ENCODE measurements at regions not wholly inside any gene's neighbourhood (a gene's known extent, or its start where the extent isn't known, plus 50 kb on each side); places are given as distances from the start of the nearest gene placed in this dataset.

DNA sequence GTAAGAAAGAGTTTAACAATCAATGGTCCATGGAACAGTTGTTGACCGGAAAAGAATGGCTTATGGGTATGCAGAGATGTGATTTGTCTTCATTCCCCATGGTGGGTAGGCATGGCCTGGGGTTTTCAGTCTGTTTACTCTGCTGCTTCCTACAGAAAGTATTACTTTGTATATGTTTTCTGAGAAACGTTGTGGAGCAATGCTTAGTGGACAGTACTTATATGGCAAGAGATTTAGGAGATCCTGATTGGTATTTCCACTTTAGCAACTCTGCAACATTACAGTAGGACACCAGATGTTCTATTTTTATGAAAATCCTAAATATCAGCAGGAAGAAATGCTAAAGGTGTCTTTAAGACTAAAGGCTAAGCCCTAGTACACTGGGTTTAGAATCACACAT is 309.1 kb downstream of the AASDHPPT start:
- WGBS, 10 experiments = 0 to 100% (median 81%) methylated on average over 1 to 2 of the region's 2 CpGs; no CpG with 5 or more reads in 1 of the 10 experiments

GRCh38 chr11:106389101-106389500 is 311.6 kb downstream of the AASDHPPT start:
- no peak overlapping the region for H3K27ac ChIP-seq
- in situ Hi-C loops (cut with MboI; ENCODE audit: low pct_unique_long_range_greater_than_20kb in 2 of 9, low sequenced_read_pairs in 9 of 9, unreplicated experiment in 9 of 9) = no loop called here
- H3K4me1 ChIP-seq (replicated peaks in 1 of 2) = peaks cover under 1% of the 10 kb centered on the region in 2 donors
- no peak overlapping the region for H3K4me3 ChIP-seq
- ATAC-seq (replicated peaks in 6 of 8) = peak in 1 of 8 experiments; percentile 13

More for the DNA sequence above, 309.1 kb downstream of the AASDHPPT start:
- peaks cover 2 to 3% of the 10 kb centered on the region in 2 donors for H3K4me1 ChIP-seq (replicated peaks in 1 of 2)
- no peak for ATAC-seq (replicated peaks in 6 of 8)
- H3K27ac ChIP-seq = no peak overlapping the region
- in situ Hi-C loops (cut with MboI; ENCODE audit: low pct_unique_long_range_greater_than_20kb in 2 of 9, low sequenced_read_pairs in 9 of 9, unreplicated experiment in 9 of 9) = no loop called here
- no peak overlapping the region for H3K4me3 ChIP-seq

- no peaks in the 10 kb centered on the region for H3K4me1 ChIP-seq (replicated peaks in 1 of 2)
- 90 to 100% (median 100%) methylated on average over 1 to 3 of the region's 3 CpGs; no CpG with 5 or more reads in 2 of the 10 experiments for WGBS, 10 experiments
- H3K4me3 ChIP-seq = no peak overlapping the region
- no peak for ATAC-seq (replicated peaks in 6 of 8)
- in situ Hi-C loops (cut with MboI; ENCODE audit: low pct_unique_long_range_greater_than_20kb in 2 of 9, low sequenced_read_pairs in 9 of 9, unreplicated experiment in 9 of 9) = no loop called here
- H3K27ac ChIP-seq = no peak overlapping the region
These were observed 312.6 kb downstream of the AASDHPPT start for GRCh38 chr11:106390078-106390477.

- 0 to 100% (median 77%) methylated on average over 1 to 2 of the region's 2 CpGs for WGBS, 10 experiments
- Histone ChIP-seq H3K4me3 (no peak overlapping the region), H3K27ac (no peak overlapping the region), H3K4me1 (replicated peaks in 1 of 2) (no peaks in the 10 kb centered on the region)
- peak in 4 of 8 experiments; percentile 43 to 94 (median 70) for ATAC-seq (replicated peaks in 6 of 8)
- in situ Hi-C loops (cut with MboI; ENCODE audit: low pct_unique_long_range_greater_than_20kb in 2 of 9, low sequenced_read_pairs in 9 of 9, unreplicated experiment in 9 of 9) = no loop called here
These were observed 314.4 kb downstream of the AASDHPPT start for GRCh38 chr11:106391771-106392420.

DNA sequence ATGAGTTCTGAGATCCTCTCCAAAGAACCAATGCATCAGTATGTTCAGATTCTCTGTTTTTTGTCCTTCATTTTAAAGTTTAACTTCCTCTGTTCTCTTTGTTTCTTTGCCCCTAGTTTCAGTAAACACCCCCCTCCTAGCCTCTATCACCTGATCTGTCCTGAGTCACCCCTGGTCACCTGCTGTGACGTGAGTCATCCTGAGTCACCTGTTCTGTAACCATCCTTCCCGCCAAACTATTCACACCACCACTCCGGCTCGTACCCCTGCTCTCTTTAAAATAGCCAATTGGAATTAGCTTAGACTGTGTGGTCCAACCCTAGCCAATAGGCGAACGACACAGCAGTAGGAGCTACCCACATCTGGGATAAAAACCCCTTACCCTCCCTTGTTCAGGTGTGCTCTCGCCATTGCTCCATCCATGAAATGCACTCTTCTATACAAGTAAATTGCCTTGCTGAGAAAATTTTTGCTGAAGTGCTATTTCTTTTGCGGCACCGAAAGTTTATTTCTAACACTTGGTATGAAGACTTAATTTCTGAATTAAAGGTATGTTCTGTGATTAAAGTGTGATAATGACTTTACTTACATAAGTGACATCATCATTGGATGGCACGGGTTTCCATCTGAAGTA is 318.4 kb downstream of the AASDHPPT start:
- WGBS, 10 experiments = 83 to 100% (median 97%) methylated on average over 1 to 9 of the region's 10 CpGs; no CpG with 5 or more reads in 1 of the 10 experiments
- H3K4me1 ChIP-seq (replicated peaks in 1 of 2) = no peaks in the 10 kb centered on the region
- ATAC-seq (replicated peaks in 6 of 8) = no peak
- in situ Hi-C loops (cut with MboI; ENCODE audit: low pct_unique_long_range_greater_than_20kb in 2 of 9, low sequenced_read_pairs in 9 of 9, unreplicated experiment in 9 of 9) = no loop called here
- H3K27ac ChIP-seq = no peak overlapping the region
- no peak overlapping the region for H3K4me3 ChIP-seq

GRCh38 chr11:106397787-106398501 is 320.5 kb downstream of the AASDHPPT start:
- Histone ChIP-seq H3K27ac (no peak overlapping the region), H3K4me3 (no peak overlapping the region), H3K4me1 (replicated peaks in 1 of 2) (no peaks in the 10 kb centered on the region)
- 0 to 75% (median 54%) methylated on average over 2 to 9 of the region's 9 CpGs for WGBS, 10 experiments
- in situ Hi-C loops (cut with MboI; ENCODE audit: low pct_unique_long_range_greater_than_20kb in 2 of 9, low sequenced_read_pairs in 9 of 9, unreplicated experiment in 9 of 9) = no loop called here
- peak in 5 of 8 experiments; percentile 13 to 54 (median 33) for ATAC-seq (replicated peaks in 6 of 8)

- 0 to 94% (median 63%) methylated on average over 2 to 5 of the region's 5 CpGs; no CpG with 5 or more reads in 1 of the 10 experiments for WGBS, 10 experiments
- peak in 5 of 8 experiments; percentile 13 to 57 (median 31) for ATAC-seq (replicated peaks in 6 of 8)
These were observed 321.1 kb downstream of the AASDHPPT start for GRCh38 chr11:106398502-106399075.

DNA sequence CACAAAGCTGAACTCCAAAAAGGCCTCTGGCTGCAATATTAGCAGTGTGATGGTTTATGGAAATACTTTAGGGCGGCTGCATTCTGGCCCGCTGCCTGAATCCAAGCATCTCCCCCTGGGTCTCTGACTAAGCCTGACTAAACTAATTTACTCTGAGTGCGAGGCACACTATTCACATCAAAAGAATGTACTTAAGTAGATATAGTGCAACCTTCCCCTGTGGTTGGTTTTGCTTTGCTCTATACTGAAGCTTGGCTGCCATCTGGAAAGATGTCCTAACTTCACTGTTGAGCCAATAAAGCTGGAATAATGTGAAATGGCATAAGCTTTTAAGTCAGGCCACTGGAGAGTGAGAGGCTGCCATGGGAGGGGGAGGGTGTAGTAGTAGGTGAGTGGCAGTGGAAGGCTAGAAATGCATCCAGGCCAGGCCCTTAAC is 321.6 kb downstream of the AASDHPPT start:
- H3K4me3 ChIP-seq = no peak overlapping the region
- peak in 4 of 8 experiments; percentile 60 to 96 (median 94) for ATAC-seq (replicated peaks in 6 of 8)
- no peak overlapping the region for H3K27ac ChIP-seq
- in situ Hi-C loops (cut with MboI; ENCODE audit: low pct_unique_long_range_greater_than_20kb in 2 of 9, low sequenced_read_pairs in 9 of 9, unreplicated experiment in 9 of 9) = no loop called here
- no peaks in the 10 kb centered on the region for H3K4me1 ChIP-seq (replicated peaks in 1 of 2)
- 0 to 100% (median 86%) methylated on average over 1 to 3 of the region's 3 CpGs; no CpG with 5 or more reads in 3 of the 10 experiments for WGBS, 10 experiments

More at GRCh38 chr11:106398502-106399075, 321.1 kb downstream of the AASDHPPT start:
- no peaks in the 10 kb centered on the region for H3K4me1 ChIP-seq (replicated peaks in 1 of 2)
- no peak overlapping the region for H3K27ac ChIP-seq
- no peak overlapping the region for H3K4me3 ChIP-seq
- in situ Hi-C loops (cut with MboI; ENCODE audit: low pct_unique_long_range_greater_than_20kb in 2 of 9, low sequenced_read_pairs in 9 of 9, unreplicated experiment in 9 of 9) = no loop called here

GRCh38 chr11:106399624-106400023 is 322.2 kb downstream of the AASDHPPT start:
- 0 to 100% (median 87%) methylated on average over 1 to 3 of the region's 4 CpGs for WGBS, 10 experiments
- ATAC-seq (replicated peaks in 6 of 8) = no peak
- in situ Hi-C loops (cut with MboI; ENCODE audit: low pct_unique_long_range_greater_than_20kb in 2 of 9, low sequenced_read_pairs in 9 of 9, unreplicated experiment in 9 of 9) = no loop called here
- Histone ChIP-seq H3K4me1 (replicated peaks in 1 of 2) (no peaks in the 10 kb centered on the region), H3K27ac (no peak overlapping the region), H3K4me3 (no peak overlapping the region)

GRCh38 chr11:106400949-106401570 is 323.6 kb downstream of the AASDHPPT start:
- in situ Hi-C loops (cut with MboI; ENCODE audit: low pct_unique_long_range_greater_than_20kb in 2 of 9, low sequenced_read_pairs in 9 of 9, unreplicated experiment in 9 of 9) = no loop called here
- Histone ChIP-seq H3K4me1 (replicated peaks in 1 of 2) (no peaks in the 10 kb centered on the region), H3K27ac (no peak overlapping the region), H3K4me3 (no peak overlapping the region)
- no peak for ATAC-seq (replicated peaks in 6 of 8)
- WGBS, 10 experiments = 75 to 100% (median 97%) methylated on average over 1 to 5 of the region's 5 CpGs; no CpG with 5 or more reads in 1 of the 10 experiments

DNA sequence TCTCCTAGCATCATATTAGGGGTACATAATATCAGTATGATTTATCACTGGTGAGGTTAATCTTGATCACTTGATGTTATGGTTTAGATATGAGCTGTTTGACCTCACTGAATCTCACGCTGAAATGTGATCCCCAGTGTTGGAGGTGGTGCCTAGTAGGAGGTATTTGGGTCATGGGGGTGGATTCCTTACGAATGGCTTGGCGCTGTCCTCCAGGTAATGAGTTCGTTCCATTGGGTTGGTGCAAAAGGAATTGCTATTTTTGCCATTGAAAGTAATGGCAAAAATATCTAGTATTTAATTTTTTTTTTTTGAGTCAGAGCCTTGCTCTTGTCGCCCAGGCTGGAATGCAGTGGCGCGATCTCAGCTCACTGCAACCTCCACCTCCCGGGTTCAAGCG is 326.3 kb downstream of the AASDHPPT start:
- 80 to 100% (median 100%) methylated on average over 1 to 4 of the region's 9 CpGs; no CpG with 5 or more reads in 4 of the 10 experiments for WGBS, 10 experiments
- Histone ChIP-seq H3K4me1 (replicated peaks in 1 of 2) (no peaks in the 10 kb centered on the region), H3K4me3 (no peak overlapping the region), H3K27ac (no peak overlapping the region)
- in situ Hi-C loops (cut with MboI; ENCODE audit: low pct_unique_long_range_greater_than_20kb in 2 of 9, low sequenced_read_pairs in 9 of 9, unreplicated experiment in 9 of 9) = no loop called here
- no peak for ATAC-seq (replicated peaks in 6 of 8)

DNA sequence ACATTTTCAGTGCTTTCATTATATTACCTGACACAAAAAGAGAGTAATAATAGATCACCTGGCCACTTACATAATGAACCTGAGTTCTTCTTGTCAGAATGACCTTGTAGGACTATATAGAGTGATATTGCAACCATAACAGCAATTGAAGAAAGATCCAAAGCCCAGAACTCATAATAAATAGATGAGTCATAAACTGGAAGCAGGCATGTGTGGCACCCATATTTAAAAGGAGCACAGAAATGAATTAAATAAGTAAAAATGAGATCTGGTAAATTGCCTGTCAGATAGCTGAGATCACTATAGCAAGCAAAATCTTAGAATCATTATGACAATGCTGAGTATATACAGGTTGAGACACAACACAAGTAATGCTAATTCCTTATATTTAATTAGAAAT is 331.8 kb downstream of the AASDHPPT start:
- H3K4me3 ChIP-seq = no peak overlapping the region
- peak in 3 of 8 experiments; percentile 25 to 67 (median 56) for ATAC-seq (replicated peaks in 6 of 8)
- no peak overlapping the region for H3K27ac ChIP-seq
- in situ Hi-C loops (cut with MboI; ENCODE audit: low pct_unique_long_range_greater_than_20kb in 2 of 9, low sequenced_read_pairs in 9 of 9, unreplicated experiment in 9 of 9) = no loop called here
- no peaks in the 10 kb centered on the region for H3K4me1 ChIP-seq (replicated peaks in 1 of 2)

- WGBS, 10 experiments = 74 to 100% (median 91%) methylated on average over 1 to 2 of the region's 2 CpGs
- ATAC-seq (replicated peaks in 6 of 8) = no peak
- H3K4me1 ChIP-seq (replicated peaks in 1 of 2) = no peaks in the 10 kb centered on the region
- in situ Hi-C loops (cut with MboI; ENCODE audit: low pct_unique_long_range_greater_than_20kb in 2 of 9, low sequenced_read_pairs in 9 of 9, unreplicated experiment in 9 of 9) = no loop called here
- H3K4me3 ChIP-seq = no peak overlapping the region
- no peak overlapping the region for H3K27ac ChIP-seq
These were observed 332.2 kb downstream of the AASDHPPT start for GRCh38 chr11:106409671-106410070.
